B cell (primary cell): ENCODE measurements at regions not wholly inside any gene's neighbourhood (a gene's known extent, or its start where the extent isn't known, plus 50 kb on each side); places are given as distances from the start of the nearest gene placed in this dataset.

ENCODE experiments used
- ATAC-seq: fragments of 200-7000 bp; cut with Tn5 transposase; one replicate; pipeline ENCODE4 v1.10.0; 2021; ENCODE audit warnings: low read depth, mild to moderate bottlenecking, moderate number of reproducible peaks, moderate library complexity
- CTCF ChIA-PET: fragments of 350-600 bp; sonication (Branson Sonifier 250); formaldehyde crosslinking; loops from one replicate; lab custom pipeline; 2021; ENCODE audit warnings: antibody characterized with exemption, inconsistent platforms; lab: Charles Lee
- POLR2A ChIA-PET: fragments of 350-600 bp; sonication (Branson Sonifier 250); formaldehyde crosslinking; loops from one replicate; lab custom pipeline; 2021; ENCODE audit warnings: antibody characterized with exemption; lab: Charles Lee
- DNase-seq: peaks from one replicate; pipeline ENCODE4 v3.0.0; 2013
- H2AFZ ChIP-seq: 2 replicates; pipeline ENCODE4 v1.6.1; 2012; ENCODE audit warnings: mild to moderate bottlenecking, low read depth, low read length; ENCODE audit not compliant: insufficient read depth, poor library complexity, severe bottlenecking
- H3K27ac ChIP-seq, 2 donors: 1 replicate in 1 of 2; 2 replicates in 1 of 2; pipeline ENCODE4 v1.5.1; 2012 to 2013; ENCODE audit warnings: low read length in 2 of 2, mild to moderate bottlenecking in 2 of 2, moderate library complexity in 1 of 2
- H3K27me3 ChIP-seq, 4 experiments: fragments of 200-600 bp in 1 of 4; sonication (generic) in 1 of 4; replicated peaks in 1 of 4; 1 replicate in 2 of 4; 2 replicates in 2 of 4; pipeline versions ENCODE4 v1.6.1 to v1.7.0; 2013 to 2016; ENCODE audit warnings: low read length in 3 of 4, mild to moderate bottlenecking in 2 of 4, mixed read lengths in 1 of 4, moderate library complexity in 1 of 4; ENCODE audit not compliant: insufficient read depth in 4 of 4, control insufficient read depth in 3 of 4; ENCODE audit errors: control extremely low read depth in 1 of 4
- H3K36me3 ChIP-seq, 2 experiments: replicated peaks in 1 of 2; 1 replicate in 1 of 2; 2 replicates in 1 of 2; pipeline versions ENCODE4 v1.6.1 to v1.7.1; 2013; ENCODE audit warnings: low read length in 1 of 2; ENCODE audit not compliant: insufficient read depth in 2 of 2, control insufficient read depth in 1 of 2; ENCODE audit errors: control extremely low read depth in 1 of 2, extremely low read depth in 1 of 2
- H3K4me1 ChIP-seq, 2 donors: fragments of 200-600 bp in 1 of 2; sonication (generic) in 1 of 2; 1 replicate in 1 of 2; 2 replicates in 1 of 2; pipeline versions ENCODE4 v1.5.1 to v1.6.1; 2013 to 2017; ENCODE audit warnings: low read length in 2 of 2; ENCODE audit not compliant: control insufficient read depth in 2 of 2, insufficient read depth in 2 of 2
- H3K4me2 ChIP-seq: replicated peaks from 2 replicates; pipeline ENCODE3; 2012; ENCODE audit warnings: mild to moderate bottlenecking, low read depth, low read length; ENCODE audit not compliant: poor library complexity, severe bottlenecking
- H3K4me3 ChIP-seq, 5 experiments: fragments of 200-600 bp in 1 of 5; sonication (generic) in 1 of 5; 1 replicate in 3 of 5; 2 replicates in 2 of 5; pipeline versions ENCODE4 v1.5.1 to v1.7.0; 2011 to 2016; ENCODE audit warnings: low read length in 4 of 5, mild to moderate bottlenecking in 4 of 5, low read depth in 2 of 5, control low read depth in 1 of 5, moderate library complexity in 1 of 5; ENCODE audit not compliant: insufficient read depth in 1 of 5; ENCODE audit errors: control extremely low read depth in 1 of 5, extremely low read depth in 1 of 5
- H3K79me2 ChIP-seq: fragments of 200-600 bp; sonication (generic); one replicate; pipeline ENCODE4 v1.6.0; 2016; ENCODE audit warnings: low read length; ENCODE audit not compliant: control insufficient read depth, insufficient read depth
- H3K9ac ChIP-seq: fragments of 200-600 bp; sonication (generic); 2 replicates; pipeline ENCODE4 v1.6.1; 2017; ENCODE audit warnings: mild to moderate bottlenecking, low read length, moderate library complexity
- H3K9me3 ChIP-seq, 3 donors: one replicate each; pipeline versions ENCODE4 v1.6.1 to v1.7.1; 2013; ENCODE audit warnings: low read length in 2 of 3; ENCODE audit not compliant: control insufficient read depth in 2 of 3, insufficient read depth in 1 of 3; ENCODE audit errors: control extremely low read depth in 1 of 3
- H4K20me1 ChIP-seq: 2 replicates; pipeline ENCODE4 v1.6.0; 2012; ENCODE audit warnings: mild to moderate bottlenecking, low read length; ENCODE audit not compliant: insufficient read depth, control insufficient read depth, poor library complexity, severe bottlenecking
- H3K27ac Mint-ChIP-seq: one replicate; pipeline ENCODE4 v1.8.0; 2021; ENCODE audit warnings: mixed read lengths
- H3K27me3 Mint-ChIP-seq: one replicate; pipeline ENCODE4 v1.8.0; 2021; ENCODE audit warnings: mixed read lengths
- H3K4me1 Mint-ChIP-seq: one replicate; pipeline ENCODE4 v1.8.0; 2021; ENCODE audit warnings: mixed read lengths
- H3K4me3 Mint-ChIP-seq: one replicate; pipeline ENCODE4 v1.8.0; 2021; ENCODE audit warnings: mixed read lengths
- H3K9me3 Mint-ChIP-seq: one replicate; pipeline ENCODE4 v1.8.0; 2022; ENCODE audit warnings: mixed read lengths; ENCODE audit not compliant: insufficient read depth
- EZH2 ChIP-seq: IDR thresholded peaks from 2 replicates; pipeline ENCODE4 v1.6.1; 2012; ENCODE audit warnings: borderline replicate concordance, low read depth, mild to moderate bottlenecking, moderate library complexity, low read length; ENCODE audit not compliant: insufficient read depth, poor library complexity, severe bottlenecking
- WGBS: methylation state at CpG from one replicate; pipeline ENCODE4 v1.1.5; 2013; ENCODE audit warnings: missing lambda C conversion rate; ENCODE audit not compliant: insufficient coverage; 5-methylcytosine and 5-hydroxymethylcytosine counted together
- intact Hi-C: fragments of 100-400 bp; cut with micrococcal nuclease; formaldehyde crosslinking; loops from one replicate; pipeline ENCODE4 v1.10.0; 2022
- TF ChIP-seq, protein P1 (sequence below): fragments of 200-600 bp; IDR thresholded peaks from one replicate; pipeline ENCODE4 v1.8.0; 2022; ENCODE audit warnings: antibody characterized with exemption, mild to moderate bottlenecking

DNA sequence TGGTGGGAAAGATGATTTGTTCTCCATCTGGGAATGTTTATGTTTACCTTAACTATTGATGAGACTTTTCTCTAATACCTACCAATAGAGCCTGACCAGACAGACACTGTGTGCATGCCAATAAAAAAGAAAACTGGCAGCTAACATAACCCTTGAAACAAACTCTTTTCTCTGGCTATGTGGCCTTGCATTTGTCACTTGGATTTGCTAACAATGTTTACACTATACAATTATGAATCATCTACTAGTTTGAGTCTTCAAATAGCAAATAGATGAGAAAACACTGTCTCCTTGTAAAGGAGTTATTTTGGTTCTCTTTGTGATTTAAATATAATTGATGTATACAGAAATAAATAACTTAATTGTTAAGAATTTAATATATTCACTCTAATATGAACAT lies 273.1 kb downstream of the SEMA3D start:
- POLR2A ChIA-PET: no interaction called here
- Histone ChIP-seq H3K36me3 (no peaks in the 10 kb centered on the region), H3K4me2 (no peak overlapping the region), H3K79me2 (no peaks in the 10 kb centered on the region), H2AFZ (no peak overlapping the region), H3K9ac (no peak overlapping the region), H3K4me3 (no peak overlapping the region), H4K20me1 (no peaks in the 10 kb centered on the region), H3K27me3 (no peaks in the 10 kb centered on the region), H3K27ac (no peak overlapping the region), H3K9me3 (no peaks in the 10 kb centered on the region), H3K4me1 (no peaks in the 10 kb centered on the region)
- no peaks in the 10 kb centered on the region for H3K9me3 Mint-ChIP-seq
- no peak overlapping the region for H3K27ac Mint-ChIP-seq
- CTCF ChIA-PET: no interaction called here
- intact Hi-C loops: no loop called here
- H3K4me1 Mint-ChIP-seq: no peaks in the 10 kb centered on the region
- TF ChIP-seq EZH2: no peak
- TF ChIP-seq, protein P1, sequence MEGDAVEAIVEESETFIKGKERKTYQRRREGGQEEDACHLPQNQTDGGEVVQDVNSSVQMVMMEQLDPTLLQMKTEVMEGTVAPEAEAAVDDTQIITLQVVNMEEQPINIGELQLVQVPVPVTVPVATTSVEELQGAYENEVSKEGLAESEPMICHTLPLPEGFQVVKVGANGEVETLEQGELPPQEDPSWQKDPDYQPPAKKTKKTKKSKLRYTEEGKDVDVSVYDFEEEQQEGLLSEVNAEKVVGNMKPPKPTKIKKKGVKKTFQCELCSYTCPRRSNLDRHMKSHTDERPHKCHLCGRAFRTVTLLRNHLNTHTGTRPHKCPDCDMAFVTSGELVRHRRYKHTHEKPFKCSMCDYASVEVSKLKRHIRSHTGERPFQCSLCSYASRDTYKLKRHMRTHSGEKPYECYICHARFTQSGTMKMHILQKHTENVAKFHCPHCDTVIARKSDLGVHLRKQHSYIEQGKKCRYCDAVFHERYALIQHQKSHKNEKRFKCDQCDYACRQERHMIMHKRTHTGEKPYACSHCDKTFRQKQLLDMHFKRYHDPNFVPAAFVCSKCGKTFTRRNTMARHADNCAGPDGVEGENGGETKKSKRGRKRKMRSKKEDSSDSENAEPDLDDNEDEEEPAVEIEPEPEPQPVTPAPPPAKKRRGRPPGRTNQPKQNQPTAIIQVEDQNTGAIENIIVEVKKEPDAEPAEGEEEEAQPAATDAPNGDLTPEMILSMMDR: no peak
- ATAC-seq: no peak
- H3K27me3 Mint-ChIP-seq: no peaks in the 10 kb centered on the region
- DNase-seq: no peak
- H3K4me3 Mint-ChIP-seq: no peak overlapping the region

DNA sequence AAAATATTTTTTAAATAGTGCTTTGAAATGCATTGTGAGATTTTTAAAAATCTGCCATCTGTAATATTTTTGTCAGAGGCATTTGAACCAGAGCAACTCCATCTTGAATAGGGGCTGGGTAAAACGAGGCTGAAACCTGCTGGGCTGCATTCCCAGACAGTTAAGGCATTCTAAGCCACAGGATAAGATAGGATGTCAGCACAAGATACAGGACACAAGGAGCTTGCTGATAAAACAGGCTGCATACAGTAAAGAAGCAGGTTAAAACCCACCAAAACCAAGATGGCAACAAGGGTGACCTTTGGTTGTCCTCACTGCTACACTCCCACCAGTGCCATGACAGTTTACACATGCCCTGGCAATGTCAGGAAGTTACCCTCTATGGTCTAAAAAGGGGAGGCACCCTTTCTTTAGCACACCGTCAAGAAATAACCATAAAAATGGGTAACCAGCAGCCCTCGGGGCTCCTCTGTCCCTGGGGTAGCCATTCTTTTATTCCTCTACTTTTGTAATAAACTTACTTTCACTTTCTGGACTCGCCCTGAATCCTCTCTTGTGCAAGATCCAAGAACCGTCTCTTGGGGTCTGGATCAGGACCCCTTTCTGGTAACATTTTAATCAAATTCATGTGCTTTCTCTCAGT lies 273.7 kb downstream of the SEMA3D start:
- ATAC-seq (no peak), DNase-seq (no peak)
- intact Hi-C loops: no loop called here
- H3K4me3 Mint-ChIP-seq: no peak overlapping the region
- Histone ChIP-seq H3K9ac (no peak overlapping the region), H3K27ac (no peak overlapping the region), H3K27me3 (no peaks in the 10 kb centered on the region), H3K4me3 (no peak overlapping the region), H3K36me3 (no peaks in the 10 kb centered on the region), H3K4me1 (no peaks in the 10 kb centered on the region), H2AFZ (no peak overlapping the region), H3K9me3 (no peaks in the 10 kb centered on the region), H3K79me2 (no peaks in the 10 kb centered on the region), H3K4me2 (no peak overlapping the region), H4K20me1 (no peaks in the 10 kb centered on the region)
- ChIA-PET CTCF (no interaction called here), POLR2A (no interaction called here)
- WGBS: 58% methylated on average over 5 of the region's 5 CpGs
- no peak for TF ChIP-seq EZH2
- TF ChIP-seq, protein P1: no peak
- H3K4me1 Mint-ChIP-seq: no peaks in the 10 kb centered on the region
- H3K9me3 Mint-ChIP-seq: no peaks in the 10 kb centered on the region
- H3K27ac Mint-ChIP-seq: no peak overlapping the region
- no peaks in the 10 kb centered on the region for H3K27me3 Mint-ChIP-seq
